ENCODE measurements at regions not wholly inside any gene's neighbourhood (a gene's known extent, or its start where the extent isn't known, plus 50 kb on each side); places are given as distances from the start of the nearest gene placed in this dataset.
"Not testable (repeated sequence)": the region's sequence is repeated elsewhere in the genome, so short reads cannot be mapped to it uniquely, and the experiment has no call there.

DNA sequence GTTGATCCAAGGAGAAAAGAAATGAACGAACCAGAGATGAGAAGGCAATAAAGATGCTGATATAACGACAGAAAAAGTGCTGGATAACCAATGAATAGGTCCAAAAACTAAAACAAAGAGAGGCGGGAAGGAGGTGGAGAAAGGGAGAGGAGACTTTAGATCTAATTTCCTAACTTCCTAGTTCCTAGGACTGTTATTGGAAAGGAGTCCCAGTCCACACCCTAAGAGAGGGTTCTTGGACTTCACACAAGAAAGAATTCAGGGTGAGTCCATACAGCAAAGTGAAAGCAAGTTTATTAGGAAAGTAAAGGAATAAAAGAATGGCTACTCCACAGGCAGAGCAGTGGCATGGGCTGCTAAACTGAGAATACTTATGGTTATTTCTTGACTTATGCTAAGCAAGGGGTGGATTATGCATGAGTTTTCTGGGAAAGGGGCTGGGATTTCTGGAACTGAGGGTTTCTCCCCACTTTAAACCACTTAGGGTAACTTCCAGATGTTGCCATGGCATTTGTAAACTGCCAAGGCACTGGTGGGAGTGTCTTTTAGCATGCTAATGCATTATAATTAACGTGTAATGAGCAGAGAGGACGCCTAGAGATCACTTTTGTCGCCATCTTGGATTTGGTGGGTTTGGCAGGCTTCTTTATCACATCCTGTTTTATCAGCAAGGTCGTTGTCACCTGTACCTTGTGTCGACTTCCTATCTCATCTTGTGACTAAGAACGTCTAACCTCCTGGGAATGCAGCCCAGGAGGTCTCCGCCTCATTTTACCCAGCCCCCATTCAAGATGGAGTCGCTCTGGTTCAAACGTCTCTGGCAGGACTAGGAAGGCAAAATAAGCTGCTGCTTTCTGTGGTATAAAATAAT lies 60.9 kb upstream of the RBM24 start:
- Mint-ChIP-seq H3K4me3 (peak overlapping the region; percentile 8; the same call in 1 of the 2 replicates), H3K4me1 (ENCODE audit: low read depth) (peaks cover 11% of the 10 kb centered on the region; the same call in 1 of the 2 replicates), H3K27me3 (ENCODE audit: insufficient read depth) (peaks cover 2% of the 10 kb centered on the region; the same call in 1 of the 2 replicates), H3K36me3 (ENCODE audit: low read depth) (no peaks in the 10 kb centered on the region), H3K27ac (no peak overlapping the region), H3K9me3 (peaks cover 3% of the 10 kb centered on the region; the same call in 1 of the 2 replicates)
- no peak for TF ChIP-seq CTCF (IDR thresholded peaks at IDR 0.05)
- DNase-seq, result no peak

GRCh38 chr6:17224056-17224455 lies 57.1 kb upstream of the RBM24 start:
- Mint-ChIP-seq H3K27ac (no peak overlapping the region), H3K4me3 (no peak overlapping the region), H3K27me3 (ENCODE audit: insufficient read depth) (no peaks in the 10 kb centered on the region; the same call in 1 of the 2 replicates), H3K4me1 (ENCODE audit: low read depth) (peaks cover 38% of the 10 kb centered on the region), H3K36me3 (ENCODE audit: low read depth) (no peaks in the 10 kb centered on the region), H3K9me3 (no peaks in the 10 kb centered on the region)
- TF ChIP-seq CTCF (IDR thresholded peaks at IDR 0.05), result no peak
- DNase-seq, result no peak

- not testable (repeated sequence) for H3K36me3 Mint-ChIP-seq (ENCODE audit: low read depth); DNase-seq; H3K4me3 Mint-ChIP-seq; H3K27me3 Mint-ChIP-seq (ENCODE audit: insufficient read depth); H3K9me3 Mint-ChIP-seq; H3K27ac Mint-ChIP-seq
- peaks cover 38% of the 10 kb centered on the region for H3K4me1 Mint-ChIP-seq (ENCODE audit: low read depth)
These were observed 56.7 kb upstream of the RBM24 start for GRCh38 chr6:17224501-17224900.

DNA sequence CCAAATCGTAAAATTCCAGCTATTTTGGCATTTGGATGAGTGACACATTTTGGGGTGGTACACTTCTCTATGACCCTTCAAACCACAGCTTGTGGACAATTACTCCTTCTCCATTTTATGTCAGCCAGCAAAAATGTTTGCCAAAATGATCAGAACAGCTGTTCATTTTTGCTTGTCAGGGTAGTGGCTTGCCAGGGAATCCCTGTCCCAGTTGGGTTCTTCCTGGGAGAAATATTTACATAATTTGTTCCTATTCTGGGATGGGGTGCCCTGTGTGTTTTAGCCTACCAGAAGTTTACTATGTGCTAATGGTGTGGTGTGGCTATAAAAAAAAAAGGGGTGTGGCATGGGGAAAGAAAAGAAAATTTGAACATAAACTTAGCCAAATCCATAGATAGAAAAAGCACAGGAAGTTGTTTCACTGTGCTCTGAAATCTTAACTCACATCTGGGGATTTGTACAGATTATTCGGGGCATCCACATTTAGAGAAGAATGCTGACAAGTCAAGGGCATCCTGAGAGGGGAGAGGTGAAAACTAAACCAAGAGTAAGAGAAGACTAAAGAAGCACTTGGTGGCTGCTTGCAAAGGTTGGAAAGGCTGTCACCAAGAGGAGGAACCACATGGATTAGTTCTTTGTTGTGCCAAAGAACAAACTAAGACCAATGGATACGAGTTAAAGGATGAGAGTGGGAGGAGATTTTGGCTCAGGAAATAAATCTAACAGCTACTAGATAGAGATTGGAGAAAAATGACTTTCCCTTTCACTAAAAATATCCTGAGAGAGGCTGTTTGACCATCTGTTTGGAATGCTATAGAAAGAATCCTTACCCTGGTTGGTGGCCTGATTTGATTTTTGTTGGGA lies 55.2 kb upstream of the RBM24 start:
- DNase-seq, result no peak
- H3K9me3 Mint-ChIP-seq, result no peaks in the 10 kb centered on the region; the same call in 1 of the 2 replicates

DNA sequence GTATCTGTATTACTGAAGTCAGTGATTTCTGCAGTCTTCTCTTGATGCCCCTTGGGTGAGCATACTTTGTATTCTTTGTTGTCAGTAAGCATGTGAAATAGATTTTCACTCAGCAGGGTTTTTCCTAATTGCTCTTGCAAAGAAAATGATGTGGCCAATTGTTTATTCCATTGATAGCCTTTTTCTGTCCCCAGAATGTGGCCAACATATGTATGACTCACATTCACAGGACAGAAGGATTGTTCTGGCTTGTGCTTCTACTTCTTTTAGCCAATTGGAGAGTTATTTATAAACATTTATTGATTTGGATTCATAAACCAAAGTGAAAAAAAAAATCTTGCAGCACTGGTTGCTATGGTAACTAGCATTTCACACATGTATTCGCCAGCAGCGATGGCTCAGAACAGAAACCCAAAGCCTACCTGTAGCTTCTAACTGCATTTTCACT lies 54.4 kb upstream of the RBM24 start:
- TF ChIP-seq CTCF (IDR thresholded peaks at IDR 0.05), result no peak
- Mint-ChIP-seq H3K36me3 (ENCODE audit: low read depth) (peaks cover 1% of the 10 kb centered on the region; the same call in 1 of the 2 replicates), H3K27me3 (ENCODE audit: insufficient read depth) (no peaks in the 10 kb centered on the region; the same call in 1 of the 2 replicates), H3K27ac (no peak overlapping the region), H3K4me3 (no peak overlapping the region), H3K4me1 (ENCODE audit: low read depth) (peaks cover 27% of the 10 kb centered on the region), H3K9me3 (peaks cover 1% of the 10 kb centered on the region)
- DNase-seq, result no peak

More for the DNA sequence above, 55.2 kb upstream of the RBM24 start:
- Mint-ChIP-seq H3K27ac (peak overlapping the region; percentile 10; the same call in 1 of the 2 replicates), H3K4me3 (no peak overlapping the region), H3K36me3 (ENCODE audit: low read depth) (no peaks in the 10 kb centered on the region), H3K4me1 (ENCODE audit: low read depth) (peaks cover 27% of the 10 kb centered on the region), H3K27me3 (ENCODE audit: insufficient read depth) (no peaks in the 10 kb centered on the region; the same call in 1 of the 2 replicates)
- TF ChIP-seq CTCF (IDR thresholded peaks at IDR 0.05), result no peak
